Keratinocyte (primary cell): ENCODE measurements at regions not wholly inside any gene's neighbourhood (a gene's known extent, or its start where the extent isn't known, plus 50 kb on each side); places are given as distances from the start of the nearest gene placed in this dataset.

Experiments
- DNase-seq: peaks from one replicate; pipeline ENCODE4 v3.0.0-alpha.2; 2011; ENCODE audit warnings: low read depth, missing footprints, low spot score
- FAIRE-seq: peaks from 2 replicates; lab custom pipeline; 2011; peaks lifted over from hg19 to GRCh38; lab: Jason Lieb, UNC
- H2AFZ ChIP-seq: 2 replicates; pipeline ENCODE4 v1.6.0; 2012; ENCODE audit warnings: low read length, control low read depth, inconsistent platforms; ENCODE audit not compliant: control insufficient read depth
- H3K27ac ChIP-seq: 2 replicates; pipeline ENCODE4 v1.5.1; 2011; ENCODE audit warnings: low read length; ENCODE audit not compliant: control insufficient read depth, insufficient read depth
- H3K27me3 ChIP-seq: 3 replicates; pipeline ENCODE4 v1.6.0; 2011; ENCODE audit warnings: low read length; ENCODE audit not compliant: control insufficient read depth, insufficient read depth; ENCODE audit errors: extremely low read depth
- H3K36me3 ChIP-seq, 2 experiments: 2 replicates in 1 of 2; 3 replicates in 1 of 2; pipeline ENCODE4 v1.5.1; 2011; ENCODE audit warnings: low read length in 2 of 2, mild to moderate bottlenecking in 1 of 2; ENCODE audit not compliant: control insufficient read depth in 2 of 2, insufficient read depth in 2 of 2; ENCODE audit errors: extremely low read depth in 1 of 2
- H3K4me1 ChIP-seq: 3 replicates; pipeline ENCODE4 v1.5.1; 2011; ENCODE audit warnings: low read length; ENCODE audit not compliant: control insufficient read depth, insufficient read depth; ENCODE audit errors: extremely low read depth
- H3K4me2 ChIP-seq: 3 replicates; pipeline ENCODE4 v1.6.0; 2011; ENCODE audit warnings: low read depth, low read length; ENCODE audit not compliant: control insufficient read depth, insufficient read depth; ENCODE audit errors: extremely low read depth
- H3K4me3 ChIP-seq, 3 experiments: fragments of 200-600 bp in 1 of 3; sonication (generic) in 1 of 3; 2 replicates in 2 of 3; 3 replicates in 1 of 3; pipeline ENCODE4 v1.5.1; 2011 to 2016; ENCODE audit warnings: low read length in 3 of 3, mild to moderate bottlenecking in 3 of 3, control low read depth in 2 of 3, inconsistent platforms in 1 of 3, low read depth in 1 of 3, mixed read lengths in 1 of 3, mixed run types in 1 of 3, moderate library complexity in 1 of 3; ENCODE audit not compliant: control insufficient read depth in 2 of 3, insufficient read depth in 2 of 3; ENCODE audit errors: extremely low read depth in 1 of 3
- H3K79me2 ChIP-seq: 2 replicates; pipeline ENCODE4 v1.6.0; 2012; ENCODE audit warnings: low read length; ENCODE audit not compliant: control insufficient read depth, insufficient read depth
- H3K9ac ChIP-seq: 3 replicates; pipeline ENCODE4 v1.6.0; 2011; ENCODE audit warnings: low read length; ENCODE audit not compliant: control insufficient read depth, insufficient read depth; ENCODE audit errors: extremely low read depth
- H3K9me1 ChIP-seq: 3 replicates; pipeline ENCODE4 v1.6.0; 2011; ENCODE audit warnings: low read length; ENCODE audit not compliant: control insufficient read depth, insufficient read depth; ENCODE audit errors: extremely low read depth
- H3K9me3 ChIP-seq: 2 replicates; pipeline ENCODE4 v1.5.1; 2012; ENCODE audit warnings: low read depth, low read length; ENCODE audit not compliant: control insufficient read depth
- H4K20me1 ChIP-seq: 3 replicates; pipeline ENCODE4 v1.6.0; 2011; ENCODE audit warnings: low read length; ENCODE audit not compliant: control insufficient read depth, insufficient read depth; ENCODE audit errors: extremely low read depth
- CTCF ChIP-seq, 3 experiments: IDR thresholded peaks in 1 of 3; conservative IDR thresholded peaks in 1 of 3; optimal IDR thresholded peaks in 1 of 3; 2 replicates in 2 of 3; 3 replicates in 1 of 3; pipeline versions ENCODE3 to v1.5.1; 2011; ENCODE audit warnings: low read length in 3 of 3, mild to moderate bottlenecking in 3 of 3, moderate library complexity in 2 of 3, control low read depth in 1 of 3, inconsistent platforms in 1 of 3; ENCODE audit not compliant: insufficient read depth in 2 of 3; ENCODE audit errors: extremely low read depth in 1 of 3
- EZH2 ChIP-seq: IDR thresholded peaks from one replicate; pipeline ENCODE4 v1.6.1; 2012; ENCODE audit warnings: inconsistent platforms, mild to moderate bottlenecking, low read length, moderate library complexity
- dilution Hi-C: fragments of 300-500 bp; cut with MboI; formaldehyde crosslinking; loops from one replicate; pipeline ENCODE4 v1.7.0; 2020; ENCODE audit warnings: low sequenced_read_pairs; ENCODE audit not compliant: extremely low pct_ligation_motif_present

GRCh38 chr14:101216366-101217079, 313.0 kb upstream of the RTL1 start:
- Histone ChIP-seq H3K79me2 (no peaks in the 10 kb centered on the region), H3K9me3 (peaks cover 6% of the 10 kb centered on the region), H3K4me2 (no peak overlapping the region), H3K9me1 (no peaks in the 10 kb centered on the region), H3K27me3 (no peaks in the 10 kb centered on the region), H3K27ac (no peak overlapping the region), H2AFZ (no peak overlapping the region), H3K9ac (no peak overlapping the region), H4K20me1 (no peaks in the 10 kb centered on the region), H3K4me3 (no peak overlapping the region), H3K36me3 (no peaks in the 10 kb centered on the region), H3K4me1 (no peaks in the 10 kb centered on the region)
- dilution Hi-C loops = no loop called here
- TF ChIP-seq EZH2 (no peak), CTCF (optimal IDR thresholded peaks at IDR 0.05 in 1 of 3, IDR thresholded peaks at IDR 0.05 in 1 of 3, conservative IDR thresholded peaks at IDR 0.05 in 1 of 3; ENCODE audit: extremely low read depth in 1 of 3, insufficient read depth in 2 of 3, low read length in 3 of 3) (no peak)
- no peak for DNase-seq
- no peak for FAIRE-seq

GRCh38 chr14:101217080-101217463, 313.6 kb upstream of the RTL1 start:
- Histone ChIP-seq H3K27ac (no peak overlapping the region), H3K27me3 (no peaks in the 10 kb centered on the region), H3K79me2 (no peaks in the 10 kb centered on the region), H3K4me1 (no peaks in the 10 kb centered on the region), H3K9me3 (peaks cover 6% of the 10 kb centered on the region), H3K4me3 (no peak overlapping the region), H3K4me2 (no peak overlapping the region), H3K9me1 (no peaks in the 10 kb centered on the region), H4K20me1 (no peaks in the 10 kb centered on the region), H3K36me3 (no peaks in the 10 kb centered on the region), H3K9ac (no peak overlapping the region), H2AFZ (no peak overlapping the region)
- TF ChIP-seq EZH2 (no peak), CTCF (optimal IDR thresholded peaks at IDR 0.05 in 1 of 3, IDR thresholded peaks at IDR 0.05 in 1 of 3, conservative IDR thresholded peaks at IDR 0.05 in 1 of 3; ENCODE audit: extremely low read depth in 1 of 3, insufficient read depth in 2 of 3, low read length in 3 of 3) (no peak)
- FAIRE-seq (no peak), DNase-seq (no peak)
- dilution Hi-C loops = no loop called here
